AG04450 (cell line): ENCODE measurements at regions not wholly inside any gene's neighbourhood (a gene's known extent, or its start where the extent isn't known, plus 50 kb on each side); places are given as distances from the start of the nearest gene placed in this dataset.

Experiments used
- CTCF ChIA-PET: fragments of 300-600, 350-600 bp; formaldehyde crosslinking; extraction: SDS; loops from one replicate; lab custom pipeline; 2022; ENCODE audit warnings: antibody characterized with exemption, inconsistent platforms; lab: Charles Lee
- POLR2A ChIA-PET: fragments of 350-600 bp; formaldehyde crosslinking; extraction: SDS; loops from one replicate; lab custom pipeline; 2021; ENCODE audit warnings: antibody characterized with exemption, inconsistent platforms; lab: Yijun Ruan, JAX
- DNase-seq: peaks from one replicate; pipeline ENCODE4 v3.0.0-alpha.2; 2011; ENCODE audit warnings: low read depth, low spot score
- H3K27ac ChIP-seq: one replicate; pipeline ENCODE4 v1.5.1; 2012; ENCODE audit warnings: low read depth, low read length, control low read depth
- H3K27me3 ChIP-seq: one replicate; pipeline ENCODE4 v1.6.0; 2012; ENCODE audit warnings: low read length; ENCODE audit not compliant: control insufficient read depth, insufficient read depth
- H3K4me3 ChIP-seq: 2 replicates; pipeline ENCODE4 v1.5.1; 2011; ENCODE audit warnings: mild to moderate bottlenecking, low read depth, low read length, control low read depth
- H3K9me3 ChIP-seq: 2 replicates; pipeline ENCODE4 v1.5.1; 2012; ENCODE audit warnings: low read length; ENCODE audit not compliant: control insufficient read depth, insufficient read depth
- TF ChIP-seq, protein P1 (sequence below): IDR thresholded peaks from 2 replicates; pipeline ENCODE4 v1.5.1; 2011; ENCODE audit warnings: low read depth, low read length, control low read depth, inconsistent platforms

DNA sequence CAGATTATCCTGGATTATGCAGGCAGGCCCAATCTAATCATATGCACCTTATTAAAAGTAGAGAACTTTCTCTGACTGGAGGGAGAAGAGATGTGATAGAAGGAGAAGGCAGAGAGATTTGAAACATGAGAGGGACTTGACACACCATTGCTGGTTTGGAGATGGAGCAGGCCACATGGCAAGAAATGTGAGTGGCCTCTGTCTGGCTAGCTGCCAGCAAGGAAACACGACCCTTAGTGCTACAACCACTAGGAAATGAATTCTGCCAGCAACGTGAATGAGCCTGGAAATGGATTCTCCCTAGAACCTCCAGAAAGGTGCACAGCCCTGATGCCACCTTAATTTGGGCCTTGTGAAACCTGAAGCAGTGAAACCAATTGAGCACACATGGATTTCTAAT is 79.5 kb upstream of the MBNL3 start:
- Histone ChIP-seq H3K27ac (no peak overlapping the region), H3K27me3 (no peaks in the 10 kb centered on the region), H3K9me3 (no peaks in the 10 kb centered on the region), H3K4me3 (no peak overlapping the region)
- DNase-seq, result no peak
- POLR2A ChIA-PET, result no interaction called here
- CTCF ChIA-PET, result no interaction called here
- TF ChIP-seq, protein P1, sequence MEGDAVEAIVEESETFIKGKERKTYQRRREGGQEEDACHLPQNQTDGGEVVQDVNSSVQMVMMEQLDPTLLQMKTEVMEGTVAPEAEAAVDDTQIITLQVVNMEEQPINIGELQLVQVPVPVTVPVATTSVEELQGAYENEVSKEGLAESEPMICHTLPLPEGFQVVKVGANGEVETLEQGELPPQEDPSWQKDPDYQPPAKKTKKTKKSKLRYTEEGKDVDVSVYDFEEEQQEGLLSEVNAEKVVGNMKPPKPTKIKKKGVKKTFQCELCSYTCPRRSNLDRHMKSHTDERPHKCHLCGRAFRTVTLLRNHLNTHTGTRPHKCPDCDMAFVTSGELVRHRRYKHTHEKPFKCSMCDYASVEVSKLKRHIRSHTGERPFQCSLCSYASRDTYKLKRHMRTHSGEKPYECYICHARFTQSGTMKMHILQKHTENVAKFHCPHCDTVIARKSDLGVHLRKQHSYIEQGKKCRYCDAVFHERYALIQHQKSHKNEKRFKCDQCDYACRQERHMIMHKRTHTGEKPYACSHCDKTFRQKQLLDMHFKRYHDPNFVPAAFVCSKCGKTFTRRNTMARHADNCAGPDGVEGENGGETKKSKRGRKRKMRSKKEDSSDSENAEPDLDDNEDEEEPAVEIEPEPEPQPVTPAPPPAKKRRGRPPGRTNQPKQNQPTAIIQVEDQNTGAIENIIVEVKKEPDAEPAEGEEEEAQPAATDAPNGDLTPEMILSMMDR, result no peak

DNA sequence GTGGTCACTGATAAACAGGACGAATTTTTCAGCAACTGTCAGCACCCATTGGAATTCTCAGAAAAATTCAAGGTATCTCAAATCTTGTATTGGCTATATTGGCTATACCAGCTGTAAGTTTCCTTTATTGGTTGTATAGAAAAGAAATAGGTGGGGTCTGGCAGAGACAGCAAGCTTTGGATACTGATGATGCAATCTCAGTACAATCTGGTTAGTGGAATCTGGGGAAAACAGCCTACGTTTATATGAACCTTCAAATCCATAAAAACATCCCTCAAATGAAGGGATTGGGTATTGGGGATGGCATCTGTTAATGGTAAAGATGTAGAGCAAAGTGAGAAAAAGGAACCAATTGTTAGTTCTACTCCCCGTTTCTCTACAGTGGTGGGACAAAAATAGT is 76.4 kb upstream of the MBNL3 start:
- H3K9me3 ChIP-seq, result no peaks in the 10 kb centered on the region
- H3K4me3 ChIP-seq, result no peak overlapping the region
- ChIA-PET CTCF (no interaction called here), POLR2A (no interaction called here)
- no peak overlapping the region for H3K27ac ChIP-seq
- DNase-seq, result no peak
- no peaks in the 10 kb centered on the region for H3K27me3 ChIP-seq
- TF ChIP-seq, protein P1, result no peak

- H3K4me3 ChIP-seq, result no peak overlapping the region
- POLR2A ChIA-PET, result no interaction called here
- TF ChIP-seq, protein P1, result no peak
- no peak for DNase-seq
- H3K9me3 ChIP-seq, result no peaks in the 10 kb centered on the region
- H3K27ac ChIP-seq, result no peak overlapping the region
- no peaks in the 10 kb centered on the region for H3K27me3 ChIP-seq
- CTCF ChIA-PET, result no interaction called here
These were observed 75.1 kb upstream of the MBNL3 start for GRCh38 chrX:132563976-132564375.

GRCh38 chrX:132561974-132562373 is 73.1 kb upstream of the MBNL3 start:
- TF ChIP-seq, protein P1, result no peak
- no peaks in the 10 kb centered on the region for H3K27me3 ChIP-seq
- no peak for DNase-seq
- H3K27ac ChIP-seq, result no peak overlapping the region
- no peak overlapping the region for H3K4me3 ChIP-seq
- CTCF ChIA-PET, result no interaction called here
- POLR2A ChIA-PET, result no interaction called here
- no peaks in the 10 kb centered on the region for H3K9me3 ChIP-seq

GRCh38 chrX:132561483-132561882 is 72.6 kb upstream of the MBNL3 start:
- TF ChIP-seq, protein P1, result no peak

More at GRCh38 chrX:132561483-132561882, 72.6 kb upstream of the MBNL3 start:
- no peak overlapping the region for H3K27ac ChIP-seq
- ChIA-PET CTCF (no interaction called here), POLR2A (no interaction called here)
- no peak for DNase-seq
- H3K27me3 ChIP-seq, result no peaks in the 10 kb centered on the region
- H3K4me3 ChIP-seq, result no peak overlapping the region
- no peaks in the 10 kb centered on the region for H3K9me3 ChIP-seq
